Epithelial cell of proximal tubule (primary cell): ENCODE measurements at regions not wholly inside any gene's neighbourhood (a gene's known extent, or its start where the extent isn't known, plus 50 kb on each side); places are given as distances from the start of the nearest gene placed in this dataset.

Source experiments
- DNase-seq: peaks from one replicate; pipeline ENCODE4 v3.0.0-alpha.2; 2011; ENCODE audit warnings: low read depth
- H3K4me3 ChIP-seq: 2 replicates; pipeline ENCODE4 v1.5.1; 2011; ENCODE audit warnings: low read depth, mild to moderate bottlenecking, low read length
- TF ChIP-seq, protein P1 (sequence below): conservative IDR thresholded peaks from 2 replicates; pipeline ENCODE4 v1.5.1; 2012; ENCODE audit warnings: low read depth, mild to moderate bottlenecking, low read length

DNA sequence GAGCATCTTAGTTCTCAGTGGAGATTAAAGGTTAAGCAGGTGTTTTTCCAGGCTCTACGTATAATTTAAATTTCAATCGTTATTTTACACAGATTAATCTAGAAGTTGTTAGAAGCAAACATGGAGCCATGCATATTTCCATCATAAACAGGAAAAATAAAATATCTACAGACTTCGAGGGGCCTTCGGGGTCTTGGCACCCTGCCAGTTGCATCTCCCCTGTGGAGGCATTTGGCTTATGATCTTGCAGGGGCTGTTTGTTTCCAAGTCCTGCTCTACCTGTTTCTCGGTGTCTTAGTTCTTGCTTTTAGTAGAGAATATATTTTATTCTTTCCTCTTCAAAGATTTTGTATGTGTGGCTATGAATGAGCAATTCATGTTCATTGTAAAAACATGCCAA, 67.2 kb upstream of the FAM136A start:
- DNase-seq, result no peak
- TF ChIP-seq, protein P1, sequence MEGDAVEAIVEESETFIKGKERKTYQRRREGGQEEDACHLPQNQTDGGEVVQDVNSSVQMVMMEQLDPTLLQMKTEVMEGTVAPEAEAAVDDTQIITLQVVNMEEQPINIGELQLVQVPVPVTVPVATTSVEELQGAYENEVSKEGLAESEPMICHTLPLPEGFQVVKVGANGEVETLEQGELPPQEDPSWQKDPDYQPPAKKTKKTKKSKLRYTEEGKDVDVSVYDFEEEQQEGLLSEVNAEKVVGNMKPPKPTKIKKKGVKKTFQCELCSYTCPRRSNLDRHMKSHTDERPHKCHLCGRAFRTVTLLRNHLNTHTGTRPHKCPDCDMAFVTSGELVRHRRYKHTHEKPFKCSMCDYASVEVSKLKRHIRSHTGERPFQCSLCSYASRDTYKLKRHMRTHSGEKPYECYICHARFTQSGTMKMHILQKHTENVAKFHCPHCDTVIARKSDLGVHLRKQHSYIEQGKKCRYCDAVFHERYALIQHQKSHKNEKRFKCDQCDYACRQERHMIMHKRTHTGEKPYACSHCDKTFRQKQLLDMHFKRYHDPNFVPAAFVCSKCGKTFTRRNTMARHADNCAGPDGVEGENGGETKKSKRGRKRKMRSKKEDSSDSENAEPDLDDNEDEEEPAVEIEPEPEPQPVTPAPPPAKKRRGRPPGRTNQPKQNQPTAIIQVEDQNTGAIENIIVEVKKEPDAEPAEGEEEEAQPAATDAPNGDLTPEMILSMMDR, result no peak
- no peak overlapping the region for H3K4me3 ChIP-seq

DNA sequence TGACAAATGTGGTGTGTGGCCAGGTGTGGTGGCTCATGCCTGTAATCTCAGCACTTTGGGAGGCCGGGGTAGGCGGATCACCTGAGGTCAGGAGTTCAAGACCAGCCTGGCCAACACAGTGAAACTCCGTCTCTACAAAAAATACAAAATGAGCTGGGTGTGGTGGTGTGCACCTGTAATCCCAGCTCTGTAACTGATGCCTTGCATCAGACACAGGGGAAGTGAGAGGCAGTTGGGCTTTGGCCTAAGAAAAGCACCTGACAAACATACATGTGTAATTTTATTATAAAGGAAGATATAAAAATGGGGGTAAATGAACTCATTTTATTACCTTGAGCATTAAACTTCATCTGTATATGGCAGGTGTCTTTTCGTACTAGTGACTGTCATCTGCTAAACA, 66.7 kb upstream of the FAM136A start:
- no peak for DNase-seq
- TF ChIP-seq, protein P1, result no peak
- no peak overlapping the region for H3K4me3 ChIP-seq

- TF ChIP-seq, protein P1, result no peak
- no peak overlapping the region for H3K4me3 ChIP-seq
- DNase-seq, result no peak
These were observed 66.0 kb upstream of the FAM136A start for GRCh38 chr2:70367722-70368323.

DNA sequence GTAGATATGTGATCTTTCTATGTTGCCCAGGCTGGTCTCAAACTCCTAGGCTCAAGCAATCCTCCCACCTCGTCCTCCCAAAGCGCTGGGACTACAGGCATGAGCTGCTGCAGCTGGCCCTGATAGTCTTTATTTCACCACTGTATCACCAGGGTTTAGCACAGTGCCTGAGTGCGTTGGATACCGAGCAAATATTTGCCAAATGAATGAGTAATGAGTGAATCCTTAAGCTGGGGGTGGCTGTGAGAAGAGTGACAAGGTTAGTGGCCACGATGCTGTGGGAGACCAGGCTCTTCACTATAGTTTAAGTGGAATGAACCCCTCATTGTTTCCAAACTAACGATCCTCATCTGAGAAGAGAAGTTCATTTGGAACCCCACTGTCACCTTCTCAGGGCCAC, 60.8 kb upstream of the FAM136A start:
- TF ChIP-seq, protein P1, result no peak
- no peak overlapping the region for H3K4me3 ChIP-seq
- no peak for DNase-seq

GRCh38 chr2:70360661-70361270, 58.9 kb upstream of the FAM136A start:
- DNase-seq, result no peak

GRCh38 chr2:70357684-70358071, 55.8 kb upstream of the FAM136A start:
- H3K4me3 ChIP-seq, result no peak overlapping the region
- no peak for DNase-seq
- TF ChIP-seq, protein P1, result no peak

More at GRCh38 chr2:70360661-70361270, 58.9 kb upstream of the FAM136A start:
- TF ChIP-seq, protein P1, result no peak
- no peak overlapping the region for H3K4me3 ChIP-seq

DNA sequence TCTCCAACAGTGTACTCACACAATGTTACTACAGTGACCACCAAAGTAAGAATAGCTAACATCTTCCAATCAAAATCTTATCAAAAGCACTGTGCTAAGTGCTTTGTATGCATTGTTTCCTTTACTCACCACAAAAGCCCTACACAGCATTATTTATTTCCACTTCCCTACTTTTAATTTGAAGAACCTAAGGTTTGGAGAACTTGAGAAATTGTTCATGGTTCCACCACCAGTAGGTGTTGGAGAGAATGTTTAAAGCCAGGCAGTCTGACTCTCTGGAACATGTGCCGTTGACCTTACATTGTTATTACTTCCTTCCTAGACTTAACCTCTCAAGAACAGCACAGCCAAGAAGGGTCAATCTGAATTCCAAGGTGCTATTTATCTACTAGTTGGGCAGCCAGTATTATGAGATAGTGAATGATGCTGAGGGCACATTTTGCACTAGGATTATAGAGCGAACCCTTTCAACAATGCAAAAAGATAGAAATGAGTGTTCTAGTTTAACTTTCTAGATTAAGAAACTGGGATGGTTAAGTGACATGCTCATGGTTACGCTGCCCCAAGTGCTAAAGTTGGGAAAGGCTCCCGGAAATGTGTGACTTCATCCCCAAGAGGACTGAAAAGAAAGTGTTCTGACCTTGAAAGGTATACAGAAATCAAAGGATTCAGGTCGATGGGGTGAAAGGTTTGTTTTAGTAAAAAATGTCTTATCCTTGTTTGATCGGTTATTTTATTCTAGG, 55.2 kb upstream of the FAM136A start:
- no peak for DNase-seq
- H3K4me3 ChIP-seq, result no peak overlapping the region
- TF ChIP-seq, protein P1, result no peak
